MG63 (cell line): ENCODE measurements at regions not wholly inside any gene's neighbourhood (a gene's known extent, or its start where the extent isn't known, plus 50 kb on each side); places are given as distances from the start of the nearest gene placed in this dataset.

ENCODE experiments used
- DNase-seq: peaks from one replicate; pipeline ENCODE4 v3.0.0-alpha.2; 2020
- H3K27me3 ChIP-seq: fragments of 250-450 bp; sonication (Bioruptor Pico); 2 replicates; pipeline ENCODE4 v1.5.1; 2020; ENCODE audit warnings: mild to moderate bottlenecking, moderate library complexity
- H3K36me3 ChIP-seq: fragments of 250-450 bp; sonication (Bioruptor Pico); 2 replicates; pipeline ENCODE4 v1.5.1; 2020; ENCODE audit warnings: mild to moderate bottlenecking, moderate library complexity
- H3K4me3 ChIP-seq: fragments of 250-450 bp; sonication (Bioruptor Pico); 2 replicates; pipeline ENCODE4 v1.5.1; 2020; ENCODE audit warnings: mild to moderate bottlenecking, moderate library complexity
- H3K9me3 ChIP-seq: fragments of 250-450 bp; sonication (Bioruptor Pico); 2 replicates; pipeline ENCODE4 v1.5.1; 2020; ENCODE audit warnings: mild to moderate bottlenecking, moderate library complexity

GRCh38 chr14:24744641-24745040 lies 110.7 kb upstream of the GZMB start:
- Histone ChIP-seq H3K36me3 (no peaks in the 10 kb centered on the region), H3K4me3 (no peak overlapping the region), H3K9me3 (no peaks in the 10 kb centered on the region), H3K27me3 (no peaks in the 10 kb centered on the region)
- DNase-seq: no peak

DNA sequence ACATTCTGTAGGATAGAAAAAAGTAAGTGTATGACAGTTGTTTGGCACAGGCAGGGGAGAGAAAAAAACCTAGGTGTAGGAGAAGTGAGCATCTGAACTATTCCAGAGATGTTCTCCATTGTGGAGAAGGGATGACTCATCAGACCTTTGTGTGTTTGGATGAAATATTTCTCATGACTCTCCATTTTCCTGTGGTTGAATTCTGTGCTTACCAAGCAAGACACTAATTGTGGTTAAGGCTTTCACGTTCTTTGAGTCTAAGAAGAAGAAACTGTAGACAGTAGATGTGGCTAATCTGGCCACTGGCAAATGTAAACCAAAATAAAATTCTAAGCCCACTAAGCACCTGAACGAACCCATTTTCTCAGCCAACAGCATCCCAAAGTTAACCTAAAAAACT lies 107.9 kb upstream of the GZMB start:
- H3K27me3 ChIP-seq: no peaks in the 10 kb centered on the region
- no peaks in the 10 kb centered on the region for H3K36me3 ChIP-seq
- DNase-seq: no peak
- no peak overlapping the region for H3K4me3 ChIP-seq
- no peaks in the 10 kb centered on the region for H3K9me3 ChIP-seq

DNA sequence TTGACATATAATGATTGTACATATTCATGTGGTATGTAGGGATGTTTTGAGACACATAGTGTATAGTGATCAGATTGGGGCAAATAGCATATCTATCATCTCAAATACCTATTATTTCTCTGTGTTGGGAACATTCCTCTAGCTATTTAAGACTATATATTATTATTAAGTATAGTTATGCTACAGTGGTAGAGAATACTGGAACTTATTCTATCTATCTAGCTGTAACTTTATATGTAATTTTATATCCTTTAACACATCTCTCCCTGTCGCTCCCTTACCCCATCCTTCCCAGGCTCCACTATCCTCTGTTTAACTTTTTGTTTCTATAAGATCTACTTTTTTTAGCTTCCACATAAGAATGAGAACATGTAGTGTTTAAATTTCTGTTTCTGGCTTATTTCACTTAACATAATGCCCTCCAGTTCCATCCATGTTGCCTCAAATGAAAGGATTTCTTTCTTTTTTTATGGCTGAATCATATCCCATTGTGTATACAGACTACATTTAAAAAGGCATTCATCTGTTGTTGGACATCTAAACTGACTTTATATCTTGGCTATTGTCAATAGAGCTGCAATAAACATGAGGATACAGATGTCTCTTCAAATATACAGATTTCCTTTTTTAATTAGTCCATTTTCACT lies 102.1 kb upstream of the GZMB start:
- no peaks in the 10 kb centered on the region for H3K27me3 ChIP-seq
- DNase-seq: no peak
- H3K36me3 ChIP-seq: no peaks in the 10 kb centered on the region

DNA sequence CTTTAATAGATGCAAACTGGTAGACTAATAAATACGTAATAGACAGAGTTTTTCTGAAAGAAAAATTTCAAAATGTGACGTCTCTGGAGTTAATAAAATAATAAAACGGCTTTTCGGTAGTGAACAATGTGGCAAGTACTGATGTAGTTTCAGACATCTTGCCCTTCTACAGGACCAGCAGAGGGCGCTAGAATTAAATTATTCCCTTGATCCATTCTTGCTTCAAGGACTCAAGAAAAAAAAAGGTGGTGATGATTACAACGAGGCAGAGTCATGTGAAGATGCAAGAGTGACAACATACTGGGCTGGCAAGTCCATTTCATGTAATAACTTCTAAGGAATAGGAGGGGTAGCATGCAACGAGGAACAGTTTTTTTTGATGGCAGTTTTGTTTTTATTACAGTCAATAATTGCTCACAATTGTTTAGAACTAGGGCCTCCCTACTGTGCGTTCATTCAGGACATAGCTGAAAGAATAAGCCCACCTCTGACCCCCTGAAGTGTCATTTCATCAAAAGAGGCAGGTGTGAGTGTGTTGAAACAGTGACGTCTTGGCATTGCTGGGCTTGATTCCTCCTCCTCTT lies 101.0 kb upstream of the GZMB start:
- Histone ChIP-seq H3K27me3 (no peaks in the 10 kb centered on the region), H3K4me3 (no peak overlapping the region), H3K9me3 (no peaks in the 10 kb centered on the region), H3K36me3 (no peaks in the 10 kb centered on the region)
- DNase-seq: no peak

More for the DNA sequence above, 102.1 kb upstream of the GZMB start:
- Histone ChIP-seq H3K4me3 (no peak overlapping the region), H3K9me3 (no peaks in the 10 kb centered on the region)

DNA sequence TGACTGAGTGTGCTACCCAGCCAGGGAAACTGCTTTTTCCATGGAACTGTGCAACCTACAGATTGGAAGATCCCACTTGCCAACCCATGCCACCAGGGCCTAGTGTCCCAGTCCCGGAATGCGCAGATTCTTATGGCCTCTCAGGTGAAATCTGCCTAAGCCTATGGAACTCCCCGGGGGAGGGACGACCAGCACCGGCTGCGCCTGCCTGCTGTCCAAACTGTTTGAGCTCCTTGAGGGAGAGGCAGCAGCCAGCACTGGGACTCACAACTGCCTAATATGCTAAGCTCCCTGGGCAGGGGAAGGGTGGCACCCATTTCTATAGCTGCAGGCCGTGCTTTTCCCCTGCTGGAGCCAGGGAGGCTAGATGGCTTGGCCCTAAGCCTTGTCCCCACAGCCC lies 92.5 kb upstream of the GZMB start:
- no peak for DNase-seq
- no peaks in the 10 kb centered on the region for H3K36me3 ChIP-seq
- no peak overlapping the region for H3K4me3 ChIP-seq
- no peaks in the 10 kb centered on the region for H3K9me3 ChIP-seq
- H3K27me3 ChIP-seq: no peaks in the 10 kb centered on the region

- Histone ChIP-seq H3K36me3 (no peaks in the 10 kb centered on the region), H3K9me3 (no peaks in the 10 kb centered on the region), H3K27me3 (no peaks in the 10 kb centered on the region), H3K4me3 (no peak overlapping the region)
- no peak for DNase-seq
These were observed 91.3 kb upstream of the GZMB start for GRCh38 chr14:24725311-24725710.

GRCh38 chr14:24721775-24722174 lies 87.8 kb upstream of the GZMB start:
- Histone ChIP-seq H3K36me3 (no peaks in the 10 kb centered on the region), H3K27me3 (no peaks in the 10 kb centered on the region), H3K9me3 (no peaks in the 10 kb centered on the region), H3K4me3 (no peak overlapping the region)
- no peak for DNase-seq

GRCh38 chr14:24715239-24715638 lies 81.2 kb upstream of the GZMB start:
- DNase-seq: no peak
- Histone ChIP-seq H3K4me3 (no peak overlapping the region), H3K9me3 (no peaks in the 10 kb centered on the region), H3K36me3 (no peaks in the 10 kb centered on the region), H3K27me3 (no peaks in the 10 kb centered on the region)

DNA sequence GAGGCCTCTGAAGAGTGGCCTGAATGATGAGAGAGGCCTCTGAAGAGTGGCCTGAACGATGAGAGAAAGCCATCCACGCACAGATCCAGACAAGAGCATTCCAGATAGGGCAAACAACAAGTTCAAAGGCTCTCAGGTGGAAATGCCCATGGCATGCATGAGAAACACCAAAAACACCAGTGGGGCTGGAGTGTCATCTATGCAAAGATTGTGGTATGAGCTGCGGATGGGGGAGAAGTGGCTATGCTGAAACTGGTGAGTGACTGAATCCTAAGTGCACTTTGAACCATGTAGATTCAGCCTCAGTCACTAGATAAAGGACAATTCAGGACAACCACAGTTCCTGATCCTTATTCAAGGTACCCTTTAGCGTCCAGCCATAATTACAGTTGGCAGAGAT lies 79.4 kb upstream of the GZMB start:
- Histone ChIP-seq H3K36me3 (no peaks in the 10 kb centered on the region), H3K4me3 (no peak overlapping the region), H3K27me3 (no peaks in the 10 kb centered on the region), H3K9me3 (no peaks in the 10 kb centered on the region)
- DNase-seq: no peak

- no peak for DNase-seq
- Histone ChIP-seq H3K9me3 (no peaks in the 10 kb centered on the region), H3K4me3 (no peak overlapping the region), H3K27me3 (no peaks in the 10 kb centered on the region), H3K36me3 (no peaks in the 10 kb centered on the region)
These were observed 78.9 kb upstream of the GZMB start for GRCh38 chr14:24712909-24713308.

- no peaks in the 10 kb centered on the region for H3K27me3 ChIP-seq
- no peaks in the 10 kb centered on the region for H3K9me3 ChIP-seq
- H3K4me3 ChIP-seq: no peak overlapping the region
- no peak for DNase-seq
- H3K36me3 ChIP-seq: no peaks in the 10 kb centered on the region
These were observed 78.4 kb upstream of the GZMB start for GRCh38 chr14:24712374-24712773.

- Histone ChIP-seq H3K9me3 (no peaks in the 10 kb centered on the region), H3K36me3 (no peaks in the 10 kb centered on the region), H3K4me3 (no peak overlapping the region), H3K27me3 (no peaks in the 10 kb centered on the region)
- DNase-seq: peak; percentile 6
These were observed 76.6 kb upstream of the GZMB start for GRCh38 chr14:24710403-24711112.

GRCh38 chr14:24708684-24709083 lies 74.7 kb upstream of the GZMB start:
- DNase-seq: no peak
- Histone ChIP-seq H3K36me3 (no peaks in the 10 kb centered on the region), H3K4me3 (no peak overlapping the region), H3K9me3 (no peaks in the 10 kb centered on the region), H3K27me3 (no peaks in the 10 kb centered on the region)

DNA sequence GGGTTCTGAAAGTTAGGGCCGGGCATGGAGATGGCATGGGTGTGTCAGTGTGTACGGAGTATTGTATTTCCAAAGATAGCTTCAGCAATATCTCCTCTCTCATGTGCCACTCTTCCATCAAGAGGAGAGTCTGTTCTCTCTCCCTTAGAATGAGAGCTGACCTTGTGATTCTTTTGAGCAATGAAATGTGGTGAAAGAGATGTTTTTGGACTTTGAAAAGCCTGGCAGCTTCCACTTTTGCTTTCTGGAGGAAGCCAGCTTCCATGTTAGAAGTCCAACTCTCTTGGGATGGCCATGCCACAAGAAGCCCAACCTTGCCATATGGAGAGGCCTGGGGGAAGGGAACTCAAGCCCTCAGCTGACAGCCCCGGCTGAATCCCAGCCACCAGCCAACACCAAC lies 72.4 kb upstream of the GZMB start:
- H3K4me3 ChIP-seq: no peak overlapping the region
- H3K36me3 ChIP-seq: no peaks in the 10 kb centered on the region
- H3K9me3 ChIP-seq: no peaks in the 10 kb centered on the region
- no peaks in the 10 kb centered on the region for H3K27me3 ChIP-seq
- no peak for DNase-seq

DNA sequence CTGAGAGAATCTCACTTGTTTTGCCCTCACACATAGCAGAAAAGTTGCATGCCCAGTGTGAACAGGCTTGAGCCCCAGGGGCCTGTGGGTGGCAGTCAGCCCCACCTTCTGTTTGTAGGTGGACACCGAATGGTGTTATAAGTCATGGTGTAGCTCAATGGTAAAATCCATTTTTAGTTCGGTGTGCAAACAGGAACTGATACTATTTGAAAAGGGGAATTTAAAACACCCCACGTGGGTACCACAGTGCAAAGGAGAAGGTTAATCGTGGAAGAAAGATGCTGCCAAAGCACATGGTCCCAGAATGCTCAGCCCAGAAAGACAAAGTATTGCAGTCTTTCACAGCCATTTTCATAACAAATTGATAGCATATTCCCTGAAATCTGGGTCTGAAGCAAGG lies 71.8 kb upstream of the GZMB start:
- H3K36me3 ChIP-seq: no peaks in the 10 kb centered on the region
- no peaks in the 10 kb centered on the region for H3K9me3 ChIP-seq
- H3K4me3 ChIP-seq: no peak overlapping the region
- DNase-seq: no peak
- H3K27me3 ChIP-seq: no peaks in the 10 kb centered on the region

DNA sequence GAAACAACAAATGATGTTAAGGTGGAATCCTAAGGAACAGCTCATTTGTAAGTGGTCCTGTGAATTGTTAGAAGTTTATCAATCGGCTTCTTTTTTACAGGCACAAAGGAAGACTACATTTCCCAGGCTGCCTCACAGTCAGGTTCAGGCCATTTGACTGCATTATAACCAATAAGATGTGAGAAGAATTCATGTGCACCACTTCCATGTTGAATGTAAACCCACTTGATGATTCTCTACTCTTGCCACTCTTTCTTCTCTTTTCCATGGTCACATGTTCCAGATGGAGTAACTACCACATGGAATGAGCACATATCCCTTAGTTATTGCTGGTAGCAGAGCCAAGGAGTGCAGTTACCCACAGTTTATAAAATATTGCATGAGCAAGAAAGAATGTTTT lies 67.1 kb upstream of the GZMB start:
- H3K9me3 ChIP-seq: no peaks in the 10 kb centered on the region
- H3K36me3 ChIP-seq: no peaks in the 10 kb centered on the region
- H3K27me3 ChIP-seq: no peaks in the 10 kb centered on the region
- H3K4me3 ChIP-seq: no peak overlapping the region
- DNase-seq: no peak

- no peaks in the 10 kb centered on the region for H3K9me3 ChIP-seq
- H3K4me3 ChIP-seq: no peak overlapping the region
- no peak for DNase-seq
- no peaks in the 10 kb centered on the region for H3K36me3 ChIP-seq
- no peaks in the 10 kb centered on the region for H3K27me3 ChIP-seq
These were observed 66.5 kb upstream of the GZMB start for GRCh38 chr14:24700511-24700910.

DNA sequence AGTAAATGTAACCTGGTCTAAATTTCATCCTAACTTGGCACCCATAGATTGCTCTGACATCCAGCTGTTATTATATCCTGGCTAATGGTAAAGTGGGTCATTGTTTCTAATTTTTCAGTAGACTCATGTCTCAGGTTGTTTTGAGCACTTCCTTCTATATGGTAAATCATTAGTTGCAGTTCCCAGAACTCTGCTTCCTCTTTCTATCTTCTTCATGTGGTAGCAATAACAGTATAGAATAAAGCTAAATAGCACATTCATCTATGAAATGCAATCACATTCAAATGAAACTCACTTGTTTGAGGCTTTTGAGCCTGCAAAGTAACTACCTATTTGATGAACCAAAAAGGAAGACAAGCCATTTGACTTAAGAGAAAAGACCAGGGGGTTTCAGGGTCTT lies 65.1 kb upstream of the GZMB start:
- no peak for DNase-seq
- no peaks in the 10 kb centered on the region for H3K27me3 ChIP-seq
- no peaks in the 10 kb centered on the region for H3K36me3 ChIP-seq
- no peaks in the 10 kb centered on the region for H3K9me3 ChIP-seq
- H3K4me3 ChIP-seq: no peak overlapping the region
